T-helper 2 cell treated with Interferon-gamma antibody and Interleukin-4, amounts not matched to agents 5 μg/mL and 100 μg/mL, for 36 hours (primary cell): ENCODE measurements at regions not wholly inside any gene's neighbourhood (a gene's known extent, or its start where the extent isn't known, plus 50 kb on each side); places are given as distances from the start of the nearest gene placed in this dataset.
A peak's percentile ranks its signal among the peaks of the same experiment; 100 is the strongest.

Experiments
- DNase-seq: peaks from one replicate; pipeline ENCODE4 v3.0.0; 2021; ENCODE audit warnings: low spot score
- H3K27ac Mint-ChIP-seq: one replicate; pipeline ENCODE4 v1.8.0; 2021; ENCODE audit warnings: mild to moderate bottlenecking, mixed read lengths
- H3K27me3 Mint-ChIP-seq: one replicate; pipeline ENCODE4 v1.8.0; 2021; ENCODE audit warnings: low read depth, mixed read lengths
- H3K36me3 Mint-ChIP-seq: one replicate; pipeline ENCODE4 v1.8.0; 2021; ENCODE audit warnings: low read depth, mixed read lengths
- H3K4me1 Mint-ChIP-seq: one replicate; pipeline ENCODE4 v1.8.0; 2021; ENCODE audit warnings: low read depth, mixed read lengths
- H3K4me3 Mint-ChIP-seq: one replicate; pipeline ENCODE4 v1.8.0; 2022; ENCODE audit warnings: mild to moderate bottlenecking, moderate library complexity, mixed read lengths
- H3K9me3 Mint-ChIP-seq: one replicate; pipeline ENCODE4 v1.8.0; 2021; ENCODE audit warnings: mixed read lengths

DNA sequence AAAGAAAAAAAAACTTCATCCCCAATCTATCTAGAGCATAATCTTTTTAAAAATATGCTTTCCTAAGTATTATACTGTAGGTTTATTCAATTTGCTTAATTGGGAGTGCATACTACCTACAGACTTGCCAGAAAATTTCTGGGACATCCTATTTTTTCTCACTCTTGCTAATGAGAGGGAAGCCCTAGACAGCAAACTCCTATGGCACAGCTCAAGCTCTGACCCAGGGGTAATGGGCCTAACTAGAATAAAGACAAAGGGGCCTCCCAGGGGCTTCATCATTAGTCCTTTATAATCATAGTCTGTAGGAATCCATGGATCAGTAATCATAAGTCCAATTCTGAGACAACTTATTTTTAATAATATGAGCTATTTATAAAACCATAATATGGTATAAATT is 142.6 kb upstream of the ITGA4 start:
- Mint-ChIP-seq H3K36me3 (peaks cover 17% of the 10 kb centered on the region), H3K4me3 (peak overlapping the region; percentile 34), H3K27ac (peak overlapping the region; percentile 43), H3K9me3 (peaks cover 4% of the 10 kb centered on the region), H3K27me3 (no peaks in the 10 kb centered on the region), H3K4me1 (peaks cover 41% of the 10 kb centered on the region)
- DNase-seq, result no peak

DNA sequence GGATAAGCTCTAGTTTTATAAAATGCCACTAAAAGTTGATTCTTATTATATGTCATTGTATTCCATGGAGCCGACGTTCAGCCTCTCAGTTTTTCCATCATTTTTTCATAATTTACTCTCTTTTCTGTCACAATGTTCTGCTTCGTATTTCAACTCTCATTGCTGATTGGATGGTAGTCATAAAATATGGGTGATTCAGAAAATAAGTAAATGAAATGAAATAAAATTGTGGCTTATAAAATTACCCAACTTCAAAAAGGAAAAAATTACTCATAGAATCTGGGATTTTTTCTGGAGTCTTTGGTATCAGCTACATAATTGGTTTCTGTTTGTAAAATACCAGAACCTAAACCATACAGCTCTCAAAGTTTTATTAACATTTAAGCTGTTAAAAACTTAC is 139.7 kb upstream of the ITGA4 start:
- no peak overlapping the region for H3K4me3 Mint-ChIP-seq
- H3K4me1 Mint-ChIP-seq, result peaks cover 30% of the 10 kb centered on the region
- no peak for DNase-seq
- peaks cover 7% of the 10 kb centered on the region for H3K9me3 Mint-ChIP-seq
- no peaks in the 10 kb centered on the region for H3K27me3 Mint-ChIP-seq
- H3K27ac Mint-ChIP-seq, result no peak overlapping the region
- H3K36me3 Mint-ChIP-seq, result peaks cover 25% of the 10 kb centered on the region

DNA sequence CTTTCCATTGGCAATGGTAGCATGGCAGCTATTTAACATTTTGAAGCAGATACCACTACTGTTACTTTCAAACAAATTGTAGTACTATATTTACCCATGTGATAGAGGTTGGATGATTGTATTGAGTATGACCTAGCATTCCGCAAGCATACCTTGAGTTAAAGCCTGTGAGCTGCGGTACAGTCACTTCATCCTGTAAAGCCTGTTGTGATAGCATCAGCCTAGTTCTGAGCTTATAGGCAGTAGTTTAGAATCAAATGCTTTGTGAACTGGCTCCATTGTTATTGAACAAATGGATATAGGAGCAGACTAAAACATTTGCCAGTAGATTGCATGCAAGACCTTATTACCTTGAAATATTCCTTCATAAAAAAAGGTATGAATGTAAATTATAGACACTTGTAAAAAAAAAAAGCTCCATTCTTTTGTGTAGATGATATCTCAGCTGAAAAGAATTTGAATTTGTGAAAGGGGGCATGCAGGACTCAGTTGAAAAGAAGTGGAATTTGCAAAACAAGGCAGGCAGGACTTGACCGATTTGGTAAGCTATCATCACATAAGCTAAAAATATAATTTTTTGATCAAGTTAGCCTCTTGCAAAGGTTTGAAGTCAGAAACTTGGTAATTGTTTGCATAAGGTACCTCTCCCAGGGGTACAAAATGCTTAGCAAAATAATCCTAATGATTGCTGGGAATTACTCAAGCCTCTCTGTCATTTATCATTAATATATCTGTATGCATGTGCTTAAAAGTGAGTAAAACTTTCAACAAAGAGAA is 138.5 kb upstream of the ITGA4 start:
- peaks cover 19% of the 10 kb centered on the region for H3K4me1 Mint-ChIP-seq
- H3K9me3 Mint-ChIP-seq, result peaks cover 16% of the 10 kb centered on the region
- no peak overlapping the region for H3K4me3 Mint-ChIP-seq
- DNase-seq, result no peak
- H3K36me3 Mint-ChIP-seq, result peaks cover 36% of the 10 kb centered on the region
- H3K27ac Mint-ChIP-seq, result no peak overlapping the region
- no peaks in the 10 kb centered on the region for H3K27me3 Mint-ChIP-seq

DNA sequence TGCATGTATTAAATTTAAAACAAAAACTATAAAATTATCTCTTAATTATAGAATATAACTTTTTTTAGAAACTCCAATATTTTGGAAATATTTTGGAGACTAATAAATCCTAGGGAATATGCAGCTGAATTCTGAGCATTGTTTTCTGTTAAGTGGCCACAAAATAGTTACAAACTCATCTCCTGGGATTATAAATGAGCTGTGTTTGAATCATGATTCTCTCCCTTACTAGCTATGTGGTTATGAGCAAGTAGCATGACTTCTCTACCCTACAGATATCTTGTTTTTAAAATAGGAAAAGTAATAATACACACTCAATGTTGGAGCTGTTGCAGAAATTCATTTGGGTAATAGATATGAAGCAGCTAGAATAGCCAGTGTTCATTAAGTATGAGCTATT is 137.9 kb upstream of the ITGA4 start:
- no peak for DNase-seq
- Mint-ChIP-seq H3K36me3 (peaks cover 39% of the 10 kb centered on the region), H3K9me3 (peaks cover 19% of the 10 kb centered on the region), H3K27me3 (no peaks in the 10 kb centered on the region), H3K4me3 (no peak overlapping the region), H3K4me1 (peaks cover 13% of the 10 kb centered on the region), H3K27ac (no peak overlapping the region)

DNA sequence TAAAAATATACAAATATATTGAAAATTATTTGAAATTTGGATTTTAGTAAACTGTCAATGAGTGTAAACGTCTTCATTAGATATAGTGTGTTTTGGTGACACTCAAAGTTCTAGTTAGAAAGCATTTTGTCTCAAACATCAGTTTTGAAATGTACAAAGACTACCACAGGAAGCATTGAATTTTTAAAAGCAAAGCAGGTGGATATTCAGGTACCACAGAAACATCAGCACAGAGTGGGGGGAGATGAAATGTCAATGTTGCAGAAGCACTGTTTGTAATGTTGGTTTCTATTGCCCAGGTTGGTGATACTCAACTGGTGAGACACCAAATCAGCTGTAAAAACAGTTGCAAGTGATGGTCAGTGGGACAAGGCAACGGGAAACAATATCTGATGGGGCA is 136.5 kb upstream of the ITGA4 start:
- Mint-ChIP-seq H3K36me3 (peaks cover 37% of the 10 kb centered on the region), H3K4me1 (peaks cover 10% of the 10 kb centered on the region), H3K9me3 (peaks cover 19% of the 10 kb centered on the region), H3K4me3 (no peak overlapping the region), H3K27ac (no peak overlapping the region), H3K27me3 (no peaks in the 10 kb centered on the region)
- no peak for DNase-seq

DNA sequence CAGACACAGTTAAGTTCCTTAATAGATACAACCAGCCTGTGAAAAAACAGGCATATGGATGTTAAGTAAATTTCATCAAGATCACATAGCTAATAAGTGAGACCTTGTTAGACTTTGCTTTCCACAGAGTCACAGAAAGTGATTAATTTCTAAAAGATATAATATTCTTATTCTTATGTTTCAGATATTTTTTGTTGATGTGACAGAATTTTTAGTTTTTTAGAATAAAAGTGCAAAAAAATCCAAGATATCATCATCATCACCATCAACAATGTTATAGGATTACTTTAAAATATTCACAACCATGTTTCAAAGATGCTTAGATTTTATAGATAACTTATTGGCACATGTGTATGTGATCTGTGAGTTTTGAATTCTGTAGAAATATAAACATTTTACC is 132.3 kb upstream of the ITGA4 start:
- Mint-ChIP-seq H3K27ac (no peak overlapping the region), H3K27me3 (no peaks in the 10 kb centered on the region), H3K4me1 (peaks cover 10% of the 10 kb centered on the region), H3K9me3 (peaks cover 33% of the 10 kb centered on the region), H3K4me3 (no peak overlapping the region), H3K36me3 (peaks cover 47% of the 10 kb centered on the region)
- DNase-seq, result no peak

DNA sequence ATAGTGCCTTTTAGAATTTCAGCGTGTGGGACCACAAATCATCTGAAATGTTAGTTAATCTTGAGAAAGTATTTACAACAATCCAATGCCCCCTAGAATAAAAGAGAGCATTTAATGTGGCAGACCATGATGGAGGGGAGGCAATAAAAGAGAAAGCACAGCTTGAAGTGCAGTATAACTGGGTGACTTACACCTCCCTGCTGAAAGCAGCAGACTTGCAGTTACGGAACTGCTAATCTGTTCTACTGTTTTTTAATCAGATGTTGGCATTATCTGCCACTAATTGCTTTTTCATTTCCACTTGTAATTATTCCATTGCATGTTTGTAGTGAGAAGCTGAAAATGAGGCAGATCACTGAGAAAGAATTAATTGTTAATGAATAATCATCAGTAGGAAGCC is 130.5 kb upstream of the ITGA4 start:
- H3K4me1 Mint-ChIP-seq, result peaks cover 10% of the 10 kb centered on the region
- no peak overlapping the region for H3K27ac Mint-ChIP-seq
- no peak for DNase-seq
- peaks cover 41% of the 10 kb centered on the region for H3K9me3 Mint-ChIP-seq
- peaks cover 50% of the 10 kb centered on the region for H3K36me3 Mint-ChIP-seq
- H3K4me3 Mint-ChIP-seq, result no peak overlapping the region
- H3K27me3 Mint-ChIP-seq, result no peaks in the 10 kb centered on the region

DNA sequence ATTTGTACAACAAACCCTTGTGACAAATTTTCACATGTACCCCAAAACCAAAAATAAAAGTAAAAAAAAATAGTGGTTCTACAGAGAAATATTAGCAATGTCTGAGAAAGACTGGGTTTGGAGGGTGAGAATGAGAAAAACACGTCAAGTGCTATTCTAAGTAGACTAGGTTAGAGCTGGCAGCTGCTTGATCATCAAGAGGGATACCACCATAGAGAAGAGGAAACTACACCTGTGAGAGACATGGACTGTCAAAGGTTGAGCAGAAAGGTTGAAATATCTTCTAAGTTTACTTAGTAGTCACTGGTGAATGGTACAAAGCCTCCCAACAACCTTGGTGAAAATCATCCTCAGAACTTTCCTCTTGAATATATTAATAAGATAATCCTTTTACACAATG is 126.9 kb upstream of the ITGA4 start:
- Mint-ChIP-seq H3K27me3 (no peaks in the 10 kb centered on the region), H3K4me1 (peaks cover 22% of the 10 kb centered on the region), H3K27ac (no peak overlapping the region), H3K4me3 (no peak overlapping the region), H3K9me3 (peaks cover 33% of the 10 kb centered on the region), H3K36me3 (peaks cover 41% of the 10 kb centered on the region)
- no peak for DNase-seq

DNA sequence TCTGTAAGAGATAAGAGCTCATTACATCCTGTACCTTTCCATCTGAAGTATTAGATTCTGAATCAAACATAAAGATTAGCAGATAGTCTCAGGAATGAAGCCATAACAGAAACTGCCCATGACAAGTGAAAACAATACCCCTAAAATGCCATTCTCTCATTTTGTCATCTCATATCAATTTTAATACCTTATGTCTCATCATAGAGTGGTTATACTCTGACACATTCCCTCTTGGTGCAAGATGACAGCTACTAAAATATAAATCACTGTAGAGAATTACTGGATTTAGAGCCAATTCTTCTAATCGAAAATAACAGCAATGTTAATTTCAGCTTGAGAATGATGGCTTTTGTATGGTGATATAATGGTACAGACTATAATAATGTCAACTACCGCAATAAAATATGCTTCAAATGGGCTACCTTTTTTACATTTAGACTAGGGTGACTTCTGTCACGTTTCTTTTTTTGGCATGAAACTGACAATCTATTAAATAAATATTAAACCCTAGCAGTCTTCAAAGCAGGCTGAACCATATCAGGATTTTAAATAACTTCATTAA is 125.1 kb upstream of the ITGA4 start:
- DNase-seq, result no peak
- Mint-ChIP-seq H3K27ac (no peak overlapping the region), H3K9me3 (peaks cover 36% of the 10 kb centered on the region), H3K36me3 (peaks cover 39% of the 10 kb centered on the region), H3K4me1 (peaks cover 12% of the 10 kb centered on the region), H3K27me3 (no peaks in the 10 kb centered on the region), H3K4me3 (no peak overlapping the region)

DNA sequence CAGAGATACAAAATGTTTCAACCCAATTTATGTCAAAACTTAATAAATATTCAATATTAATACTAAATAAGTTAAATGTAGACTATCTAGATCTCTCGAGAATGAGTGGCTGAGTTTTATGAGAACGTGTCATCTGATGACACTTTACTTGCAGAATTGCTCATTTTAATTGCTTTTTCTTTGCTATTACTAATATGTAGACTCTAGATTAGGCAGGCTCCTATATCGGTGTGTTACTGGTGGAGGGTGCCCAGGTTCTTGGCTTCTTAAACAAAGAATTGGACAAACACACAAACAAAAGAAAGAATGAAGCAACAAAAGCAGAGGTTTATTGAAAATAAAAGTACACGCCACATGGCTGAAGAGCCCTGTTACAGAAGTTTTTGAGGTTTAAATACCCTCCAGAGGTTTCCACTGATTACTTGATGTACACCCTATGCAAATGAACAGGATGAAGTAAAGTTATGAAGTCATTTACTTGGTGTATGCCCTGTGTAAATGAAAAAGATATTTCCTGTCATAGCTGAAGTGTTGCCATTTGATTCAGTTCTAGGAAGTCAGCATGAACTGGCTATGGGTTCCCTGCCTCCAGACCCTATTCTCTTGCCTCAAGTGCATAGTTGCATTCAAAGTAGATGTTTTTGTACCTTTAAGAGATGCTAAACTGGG is 122.9 kb upstream of the ITGA4 start:
- no peaks in the 10 kb centered on the region for H3K27me3 Mint-ChIP-seq
- no peak overlapping the region for H3K4me3 Mint-ChIP-seq
- H3K36me3 Mint-ChIP-seq, result peaks cover 35% of the 10 kb centered on the region
- H3K4me1 Mint-ChIP-seq, result peaks cover 12% of the 10 kb centered on the region
- no peak for DNase-seq
- peaks cover 26% of the 10 kb centered on the region for H3K9me3 Mint-ChIP-seq
- H3K27ac Mint-ChIP-seq, result no peak overlapping the region

DNA sequence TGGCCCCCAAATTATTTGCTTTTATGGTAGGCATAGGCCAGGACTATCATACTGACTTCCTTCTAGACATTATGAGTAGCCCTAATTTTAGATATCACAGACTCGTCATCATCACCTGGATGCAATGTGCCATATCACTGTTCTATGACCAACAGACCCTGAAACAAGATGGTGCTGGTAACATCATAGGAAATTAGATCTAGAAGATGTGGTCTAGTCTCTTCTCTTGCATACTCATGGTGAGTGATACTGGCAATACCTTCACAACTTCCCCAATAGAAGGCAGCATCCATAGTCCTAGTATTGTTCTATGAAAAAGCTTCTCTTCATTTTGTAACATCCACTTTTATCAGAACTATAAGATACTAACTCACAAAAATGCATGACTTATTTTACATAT is 116.3 kb upstream of the ITGA4 start:
- no peaks in the 10 kb centered on the region for H3K27me3 Mint-ChIP-seq
- H3K36me3 Mint-ChIP-seq, result peaks cover 44% of the 10 kb centered on the region

DNA sequence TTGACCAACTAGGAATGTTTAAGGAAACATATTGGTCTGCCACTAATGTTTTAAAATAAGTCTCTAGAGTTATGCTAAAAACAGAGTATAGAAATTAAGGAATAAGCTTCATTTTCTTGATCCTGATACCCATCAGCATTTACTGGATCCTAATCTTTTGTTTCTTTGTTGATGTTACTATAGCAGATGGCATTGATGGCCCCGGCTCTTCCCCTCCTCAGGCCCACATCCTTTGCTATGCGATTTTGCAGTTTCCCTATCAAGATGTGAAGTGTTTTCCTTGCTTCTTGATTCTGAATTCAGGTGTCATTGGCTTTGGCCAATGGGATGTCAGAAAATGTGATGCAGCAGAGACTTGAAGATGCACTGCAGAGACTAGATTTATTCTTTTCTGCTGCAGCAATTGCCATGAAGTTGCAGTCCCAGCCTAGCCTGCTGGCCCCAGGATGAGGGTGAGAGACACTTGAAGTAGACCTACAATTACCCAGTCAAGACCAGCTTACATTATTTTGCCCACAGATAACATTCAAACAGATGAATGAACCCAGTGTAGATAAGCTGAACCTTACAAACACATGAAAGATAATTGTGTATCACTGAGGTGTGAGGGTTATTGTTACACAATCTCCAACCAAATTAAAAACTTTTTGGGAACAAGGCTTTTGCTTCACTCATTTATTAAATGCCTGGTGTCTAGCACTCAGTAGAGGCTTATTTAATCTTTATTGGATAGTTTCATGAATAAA is 115.2 kb upstream of the ITGA4 start:
- H3K27ac Mint-ChIP-seq, result no peak overlapping the region
- H3K4me1 Mint-ChIP-seq, result peaks cover 5% of the 10 kb centered on the region
- no peaks in the 10 kb centered on the region for H3K27me3 Mint-ChIP-seq
- H3K36me3 Mint-ChIP-seq, result peaks cover 46% of the 10 kb centered on the region
- H3K9me3 Mint-ChIP-seq, result peaks cover 21% of the 10 kb centered on the region
- no peak overlapping the region for H3K4me3 Mint-ChIP-seq
- no peak for DNase-seq

More for the DNA sequence above, 116.3 kb upstream of the ITGA4 start:
- no peak for DNase-seq
- no peak overlapping the region for H3K27ac Mint-ChIP-seq
- H3K9me3 Mint-ChIP-seq, result peaks cover 23% of the 10 kb centered on the region
- H3K4me1 Mint-ChIP-seq, result peaks cover 5% of the 10 kb centered on the region
- no peak overlapping the region for H3K4me3 Mint-ChIP-seq

DNA sequence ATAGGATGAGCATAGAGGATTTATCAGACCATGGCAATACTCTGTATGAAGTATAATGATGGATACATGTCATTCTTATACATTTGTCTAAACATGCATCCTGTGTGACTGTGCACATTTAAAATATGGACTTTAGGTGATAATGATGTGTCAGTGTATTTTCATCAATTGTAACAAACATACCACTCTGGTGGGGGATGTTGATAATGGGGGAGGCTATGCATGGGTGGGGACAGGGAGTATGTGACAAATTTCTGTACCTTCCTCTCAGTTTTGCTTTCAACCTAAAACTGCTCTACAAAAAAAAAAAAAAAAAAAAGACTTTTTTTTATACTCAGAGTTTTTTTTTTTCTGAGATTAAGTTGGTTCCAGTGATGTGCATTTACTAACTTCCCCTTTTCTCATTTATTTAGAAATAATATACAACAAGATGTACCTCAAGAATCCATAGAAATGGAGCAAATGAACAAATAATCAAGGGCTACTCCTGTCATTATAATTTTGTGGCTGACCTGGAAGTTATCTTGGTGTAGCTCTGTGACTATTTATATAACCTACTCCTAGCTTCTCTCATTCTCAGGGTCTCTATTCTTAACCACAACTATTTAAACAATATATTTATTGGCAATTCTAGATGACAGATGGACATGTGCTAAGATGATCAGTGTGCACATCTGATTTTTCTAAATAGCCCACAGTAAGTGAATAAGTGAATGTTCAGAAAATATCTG is 108.9 kb upstream of the ITGA4 start:
- peaks cover 11% of the 10 kb centered on the region for H3K9me3 Mint-ChIP-seq
- no peak for DNase-seq
- H3K27me3 Mint-ChIP-seq, result no peaks in the 10 kb centered on the region
- H3K4me3 Mint-ChIP-seq, result no peak overlapping the region
- H3K4me1 Mint-ChIP-seq, result peaks cover 11% of the 10 kb centered on the region
- peaks cover 26% of the 10 kb centered on the region for H3K36me3 Mint-ChIP-seq
- H3K27ac Mint-ChIP-seq, result peak overlapping the region; percentile 0
